Stomach (tissue), 4 donors: ENCODE measurements at regions not wholly inside any gene's neighbourhood (a gene's known extent, or its start where the extent isn't known, plus 50 kb on each side); places are given as distances from the start of the nearest gene placed in this dataset.

Source experiments
- EP300 ChIP-seq: sonication (generic); formaldehyde crosslinking; IDR thresholded peaks from one replicate; pipeline ENCODE4 v1.6.1; 2017; ENCODE audit warnings: antibody characterized with exemption
- POLR2AphosphoS5 ChIP-seq, 3 donors: sonication (generic); formaldehyde crosslinking; IDR thresholded peaks; one replicate each; pipeline ENCODE4 v1.6.1; 2016; ENCODE audit warnings: antibody characterized with exemption in 3 of 3
- TF ChIP-seq, protein P1 (sequence below), 7 experiments: fragments of 450-650 bp in 4 of 7; fragments of 200-600 bp in 3 of 7; sonication (generic) in 3 of 7; IDR thresholded peaks; one replicate each; pipeline ENCODE4 v1.5.1; 2016 to 2019; ENCODE audit warnings: antibody characterized with exemption in 7 of 7, control low read depth in 2 of 7, mild to moderate bottlenecking in 1 of 7

DNA sequence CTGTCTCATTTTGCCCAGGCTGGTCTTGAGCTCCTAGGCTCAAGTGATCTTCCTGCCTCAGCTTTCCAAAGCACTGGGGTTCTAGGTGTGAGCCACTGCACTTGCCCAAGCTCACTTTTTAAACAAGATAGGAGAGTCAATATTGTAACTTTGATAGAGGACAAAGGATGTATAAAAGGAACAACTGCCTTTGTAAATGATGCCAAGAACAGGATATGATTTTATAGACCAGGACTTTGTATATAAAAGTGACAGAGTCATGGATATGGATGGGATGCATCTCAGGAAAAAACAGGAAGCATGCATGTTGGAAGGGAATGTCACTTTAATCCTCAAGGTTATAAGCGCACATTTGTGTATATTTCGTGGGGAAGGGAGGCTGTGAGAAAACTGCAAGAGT, 338.4 kb downstream of the PRL start:
- TF ChIP-seq, protein P1, sequence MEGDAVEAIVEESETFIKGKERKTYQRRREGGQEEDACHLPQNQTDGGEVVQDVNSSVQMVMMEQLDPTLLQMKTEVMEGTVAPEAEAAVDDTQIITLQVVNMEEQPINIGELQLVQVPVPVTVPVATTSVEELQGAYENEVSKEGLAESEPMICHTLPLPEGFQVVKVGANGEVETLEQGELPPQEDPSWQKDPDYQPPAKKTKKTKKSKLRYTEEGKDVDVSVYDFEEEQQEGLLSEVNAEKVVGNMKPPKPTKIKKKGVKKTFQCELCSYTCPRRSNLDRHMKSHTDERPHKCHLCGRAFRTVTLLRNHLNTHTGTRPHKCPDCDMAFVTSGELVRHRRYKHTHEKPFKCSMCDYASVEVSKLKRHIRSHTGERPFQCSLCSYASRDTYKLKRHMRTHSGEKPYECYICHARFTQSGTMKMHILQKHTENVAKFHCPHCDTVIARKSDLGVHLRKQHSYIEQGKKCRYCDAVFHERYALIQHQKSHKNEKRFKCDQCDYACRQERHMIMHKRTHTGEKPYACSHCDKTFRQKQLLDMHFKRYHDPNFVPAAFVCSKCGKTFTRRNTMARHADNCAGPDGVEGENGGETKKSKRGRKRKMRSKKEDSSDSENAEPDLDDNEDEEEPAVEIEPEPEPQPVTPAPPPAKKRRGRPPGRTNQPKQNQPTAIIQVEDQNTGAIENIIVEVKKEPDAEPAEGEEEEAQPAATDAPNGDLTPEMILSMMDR (IDR thresholded peaks at IDR 0.05): no peak
- no peak for TF ChIP-seq POLR2AphosphoS5 (IDR thresholded peaks at IDR 0.05)
- no peak for TF ChIP-seq EP300
